ENCODE measurements at regions not wholly inside any gene's neighbourhood (a gene's known extent, or its start where the extent isn't known, plus 50 kb on each side); places are given as distances from the start of the nearest gene placed in this dataset.

DNA sequence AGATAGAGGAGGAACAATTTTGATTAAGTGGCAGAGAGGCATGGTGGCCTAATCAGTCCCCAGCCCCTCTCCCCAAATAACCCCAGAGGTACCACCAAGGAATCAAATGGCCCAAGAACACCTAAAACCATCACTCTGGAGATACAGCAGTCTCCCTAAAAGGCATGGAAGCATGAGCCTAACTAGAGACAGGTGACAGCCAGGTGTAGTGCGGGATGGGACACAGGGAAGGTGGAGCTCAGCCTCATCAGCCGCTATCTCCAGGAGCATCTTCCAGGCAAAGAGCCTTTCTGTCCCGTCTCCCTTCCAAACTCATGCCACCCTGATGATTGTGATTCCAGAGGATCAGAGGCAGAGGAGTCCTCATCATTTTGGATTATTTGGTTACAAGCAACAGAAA is 144.7 kb downstream of the COPS8 start:
- TF ChIP-seq, protein P1, sequence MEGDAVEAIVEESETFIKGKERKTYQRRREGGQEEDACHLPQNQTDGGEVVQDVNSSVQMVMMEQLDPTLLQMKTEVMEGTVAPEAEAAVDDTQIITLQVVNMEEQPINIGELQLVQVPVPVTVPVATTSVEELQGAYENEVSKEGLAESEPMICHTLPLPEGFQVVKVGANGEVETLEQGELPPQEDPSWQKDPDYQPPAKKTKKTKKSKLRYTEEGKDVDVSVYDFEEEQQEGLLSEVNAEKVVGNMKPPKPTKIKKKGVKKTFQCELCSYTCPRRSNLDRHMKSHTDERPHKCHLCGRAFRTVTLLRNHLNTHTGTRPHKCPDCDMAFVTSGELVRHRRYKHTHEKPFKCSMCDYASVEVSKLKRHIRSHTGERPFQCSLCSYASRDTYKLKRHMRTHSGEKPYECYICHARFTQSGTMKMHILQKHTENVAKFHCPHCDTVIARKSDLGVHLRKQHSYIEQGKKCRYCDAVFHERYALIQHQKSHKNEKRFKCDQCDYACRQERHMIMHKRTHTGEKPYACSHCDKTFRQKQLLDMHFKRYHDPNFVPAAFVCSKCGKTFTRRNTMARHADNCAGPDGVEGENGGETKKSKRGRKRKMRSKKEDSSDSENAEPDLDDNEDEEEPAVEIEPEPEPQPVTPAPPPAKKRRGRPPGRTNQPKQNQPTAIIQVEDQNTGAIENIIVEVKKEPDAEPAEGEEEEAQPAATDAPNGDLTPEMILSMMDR (IDR thresholded peaks at IDR 0.05; ENCODE audit: low read depth, low read length, missing control alignments): no peak
- DNase-seq (ENCODE audit: low read depth): no peak
- H3K4me3 ChIP-seq (ENCODE audit: low read depth, low read length): no peak overlapping the region

DNA sequence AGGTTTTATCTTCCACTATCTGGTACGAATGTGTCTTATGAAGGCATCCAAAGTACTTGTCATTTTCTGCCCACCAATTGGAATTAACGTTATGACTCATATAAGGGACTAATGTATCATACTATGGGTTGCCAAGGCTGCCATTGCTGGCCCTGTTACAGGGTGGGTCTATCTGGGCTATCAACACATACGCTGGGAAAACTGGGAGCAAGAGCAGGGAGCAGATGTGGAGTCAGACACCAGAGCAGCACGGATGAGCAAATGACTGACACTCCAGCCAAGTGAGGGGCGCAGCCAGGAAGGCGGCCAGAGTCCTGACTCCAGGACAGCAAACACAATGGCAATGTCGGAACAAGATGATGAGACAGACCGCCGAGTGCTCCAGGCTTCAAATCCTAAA is 145.9 kb downstream of the COPS8 start:
- DNase-seq (ENCODE audit: low read depth): no peak
- H3K4me3 ChIP-seq (ENCODE audit: low read depth, low read length): no peak overlapping the region
- TF ChIP-seq, protein P1 (IDR thresholded peaks at IDR 0.05; ENCODE audit: low read depth, low read length, missing control alignments): no peak

DNA sequence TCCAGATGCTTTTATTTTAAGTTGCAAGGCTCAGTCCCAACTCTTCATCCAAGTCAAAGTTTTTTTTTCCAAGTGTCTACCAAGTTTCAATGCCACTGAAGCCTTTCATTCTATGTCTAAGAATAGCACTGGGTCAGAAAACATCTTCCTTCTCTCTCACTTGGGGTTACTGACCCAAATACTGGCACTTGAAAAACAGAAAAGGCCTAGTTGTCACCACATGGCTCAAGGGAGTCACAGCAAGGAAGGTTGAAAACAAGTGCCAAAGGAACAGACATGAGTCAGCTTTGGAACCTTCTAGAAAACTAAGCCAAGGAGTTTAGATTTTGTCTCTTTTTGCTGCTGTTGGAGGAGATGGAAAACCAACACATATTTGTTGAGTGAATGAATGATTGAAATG is 146.5 kb downstream of the COPS8 start:
- no peak overlapping the region for H3K4me3 ChIP-seq (ENCODE audit: low read depth, low read length)
- no peak for DNase-seq (ENCODE audit: low read depth)
- TF ChIP-seq, protein P1 (IDR thresholded peaks at IDR 0.05; ENCODE audit: low read depth, low read length, missing control alignments): no peak

DNA sequence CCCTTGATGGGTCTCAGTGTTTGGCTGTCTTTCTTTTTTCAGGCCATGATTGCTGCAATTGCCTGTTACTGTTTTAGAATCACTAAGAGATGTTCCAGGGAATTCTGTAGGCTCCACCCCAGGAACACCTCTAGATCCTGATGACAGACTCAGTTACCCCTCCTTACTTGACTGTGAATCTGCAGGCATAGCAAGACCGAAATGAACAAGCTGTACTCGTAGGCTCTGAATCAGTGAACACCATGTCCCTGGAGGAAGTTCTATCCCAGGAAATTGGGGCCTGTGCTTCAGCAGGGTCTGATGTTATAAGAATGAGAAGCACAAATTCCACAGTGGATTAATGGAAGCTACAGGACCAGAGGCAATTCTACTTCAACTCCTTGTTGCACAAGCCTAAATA is 148.6 kb downstream of the COPS8 start:
- TF ChIP-seq, protein P1 (IDR thresholded peaks at IDR 0.05; ENCODE audit: low read depth, low read length, missing control alignments): no peak
- DNase-seq (ENCODE audit: low read depth): no peak
- no peak overlapping the region for H3K4me3 ChIP-seq (ENCODE audit: low read depth, low read length)

DNA sequence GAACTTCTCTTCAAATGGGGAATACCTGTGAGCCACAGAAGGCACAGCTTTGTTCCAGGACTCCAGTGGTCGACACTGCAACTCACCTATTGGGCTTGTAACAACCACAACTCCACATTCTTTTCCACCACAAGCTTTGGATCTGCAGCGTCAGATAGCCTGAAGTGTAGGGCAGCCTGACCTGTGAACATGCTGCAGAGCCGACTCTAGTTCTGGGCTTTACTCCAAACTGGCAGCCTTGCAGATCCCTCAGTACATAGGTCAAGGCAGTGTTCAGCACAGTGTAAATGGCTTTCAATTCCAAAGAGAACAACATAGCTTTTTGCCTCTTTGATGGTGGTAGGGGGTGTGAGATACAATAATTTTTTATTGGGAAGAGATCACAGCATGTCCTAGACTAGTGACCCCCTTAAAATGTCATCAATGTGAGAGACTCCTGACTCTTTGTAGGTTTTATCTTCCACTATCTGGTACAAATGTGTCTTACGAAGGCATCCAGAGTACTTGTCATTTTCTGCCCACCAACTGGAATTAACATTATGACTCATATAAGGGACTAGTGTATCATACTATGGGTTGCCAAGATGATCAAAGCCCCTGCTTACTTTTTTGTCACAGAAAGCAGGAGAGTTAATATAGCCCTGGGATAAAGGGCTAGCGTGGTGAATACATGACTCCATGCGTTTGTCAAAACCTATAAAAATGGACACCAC is 149.8 kb downstream of the COPS8 start:
- TF ChIP-seq, protein P1 (IDR thresholded peaks at IDR 0.05; ENCODE audit: low read depth, low read length, missing control alignments): no peak
- no peak for DNase-seq (ENCODE audit: low read depth)
- H3K4me3 ChIP-seq (ENCODE audit: low read depth, low read length): no peak overlapping the region

DNA sequence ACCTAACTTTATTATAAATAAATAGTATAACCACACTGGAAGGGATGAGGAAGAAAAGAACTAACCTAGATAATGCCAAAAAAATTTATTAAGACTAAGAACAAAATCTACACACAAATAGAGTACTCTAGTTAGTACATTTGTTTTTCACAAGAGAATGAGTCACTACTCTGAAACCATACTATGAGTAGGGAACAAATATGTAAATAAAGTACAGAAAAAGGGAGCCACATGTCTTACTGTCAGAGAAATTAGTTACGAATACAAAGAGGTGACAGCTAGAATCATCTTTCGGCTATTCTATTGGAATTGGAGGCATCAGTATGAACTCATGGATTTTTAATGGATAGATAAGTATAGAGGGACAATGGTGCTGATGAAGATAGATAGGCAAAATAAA is 150.5 kb downstream of the COPS8 start:
- TF ChIP-seq, protein P1 (IDR thresholded peaks at IDR 0.05; ENCODE audit: low read depth, low read length, missing control alignments): no peak
- no peak overlapping the region for H3K4me3 ChIP-seq (ENCODE audit: low read depth, low read length)
- DNase-seq (ENCODE audit: low read depth): no peak

DNA sequence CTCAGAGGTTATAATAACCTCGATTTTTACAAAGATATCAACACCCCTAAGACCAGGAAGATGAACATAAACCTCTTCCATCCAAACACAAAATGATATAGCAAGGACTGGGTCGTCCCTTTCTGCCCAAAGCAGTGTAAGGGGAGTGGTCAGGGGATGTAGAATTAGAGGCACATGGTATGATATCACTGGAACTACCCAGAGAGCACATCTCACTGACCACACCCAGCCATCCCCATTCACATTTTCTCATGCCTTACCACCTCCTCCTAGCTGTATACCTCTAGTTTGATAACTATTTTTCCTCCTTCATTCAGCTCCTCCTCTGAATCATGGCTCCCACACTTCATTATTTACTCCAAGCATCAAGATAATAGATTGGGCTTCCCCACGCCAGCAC is 152.6 kb downstream of the COPS8 start:
- no peak overlapping the region for H3K4me3 ChIP-seq (ENCODE audit: low read depth, low read length)
- no peak for DNase-seq (ENCODE audit: low read depth)
- TF ChIP-seq, protein P1 (IDR thresholded peaks at IDR 0.05; ENCODE audit: low read depth, low read length, missing control alignments): no peak
